ENCODE measurements at regions not wholly inside any gene's neighbourhood (a gene's known extent, or its start where the extent isn't known, plus 50 kb on each side); places are given as distances from the start of the nearest gene placed in this dataset.

GRCh38 chr18:78238404-78239089, 741.1 kb upstream of the SALL3 start:
- no peak overlapping the region for H3K9ac ChIP-seq (ENCODE audit: low read depth, low read length)
- no peaks in the 10 kb centered on the region for H3K36me3 ChIP-seq (ENCODE audit: insufficient read depth, low read depth, low read length)
- H3K9me3 ChIP-seq (ENCODE audit: insufficient read depth, low read depth, low read length) = no peaks in the 10 kb centered on the region
- no peak overlapping the region for H3K27ac ChIP-seq (ENCODE audit: low read length)
- peaks cover 9% of the 10 kb centered on the region; the same call in 1 of the 2 replicates for H3K4me1 ChIP-seq (ENCODE audit: insufficient read depth, low read length)
- H3K27me3 ChIP-seq (ENCODE audit: insufficient read depth, low read length) = no peaks in the 10 kb centered on the region; the same call in 1 of the 2 replicates
- H3K4me3 ChIP-seq (ENCODE audit: low read length) = no peak overlapping the region

- H3K36me3 ChIP-seq (ENCODE audit: insufficient read depth, low read depth, low read length) = no peaks in the 10 kb centered on the region
- no peak overlapping the region for H3K27ac ChIP-seq (ENCODE audit: low read length)
- H3K27me3 ChIP-seq (ENCODE audit: insufficient read depth, low read length) = no peaks in the 10 kb centered on the region; the same call in 1 of the 2 replicates
- H3K4me3 ChIP-seq (ENCODE audit: low read length) = no peak overlapping the region
- H3K9ac ChIP-seq (ENCODE audit: low read depth, low read length) = no peak overlapping the region
- no peaks in the 10 kb centered on the region for H3K9me3 ChIP-seq (ENCODE audit: insufficient read depth, low read depth, low read length)
- H3K4me1 ChIP-seq (ENCODE audit: insufficient read depth, low read length) = peaks cover 9% of the 10 kb centered on the region; the same call in 1 of the 2 replicates
These were observed 740.5 kb upstream of the SALL3 start for GRCh38 chr18:78239090-78239457.

- H3K9me3 ChIP-seq (ENCODE audit: insufficient read depth, low read depth, low read length) = no peaks in the 10 kb centered on the region
- H3K36me3 ChIP-seq (ENCODE audit: insufficient read depth, low read depth, low read length) = no peaks in the 10 kb centered on the region
- no peaks in the 10 kb centered on the region; the same call in 1 of the 2 replicates for H3K27me3 ChIP-seq (ENCODE audit: insufficient read depth, low read length)
- no peak overlapping the region for H3K27ac ChIP-seq (ENCODE audit: low read length)
- no peak overlapping the region for H3K4me3 ChIP-seq (ENCODE audit: low read length)
- no peak overlapping the region for H3K9ac ChIP-seq (ENCODE audit: low read depth, low read length)
- peaks cover 9% of the 10 kb centered on the region; the same call in 1 of the 2 replicates for H3K4me1 ChIP-seq (ENCODE audit: insufficient read depth, low read length)
These were observed 739.5 kb upstream of the SALL3 start for GRCh38 chr18:78240101-78240500.

GRCh38 chr18:78240627-78241252, 738.9 kb upstream of the SALL3 start:
- Histone ChIP-seq H3K27ac (ENCODE audit: low read length) (no peak overlapping the region), H3K27me3 (ENCODE audit: insufficient read depth, low read length) (no peaks in the 10 kb centered on the region; the same call in 1 of the 2 replicates), H3K9me3 (ENCODE audit: insufficient read depth, low read depth, low read length) (no peaks in the 10 kb centered on the region), H3K4me3 (ENCODE audit: low read length) (no peak overlapping the region), H3K36me3 (ENCODE audit: insufficient read depth, low read depth, low read length) (no peaks in the 10 kb centered on the region), H3K9ac (ENCODE audit: low read depth, low read length) (no peak overlapping the region), H3K4me1 (ENCODE audit: insufficient read depth, low read length) (peaks cover 9% of the 10 kb centered on the region; the same call in 1 of the 2 replicates)

DNA sequence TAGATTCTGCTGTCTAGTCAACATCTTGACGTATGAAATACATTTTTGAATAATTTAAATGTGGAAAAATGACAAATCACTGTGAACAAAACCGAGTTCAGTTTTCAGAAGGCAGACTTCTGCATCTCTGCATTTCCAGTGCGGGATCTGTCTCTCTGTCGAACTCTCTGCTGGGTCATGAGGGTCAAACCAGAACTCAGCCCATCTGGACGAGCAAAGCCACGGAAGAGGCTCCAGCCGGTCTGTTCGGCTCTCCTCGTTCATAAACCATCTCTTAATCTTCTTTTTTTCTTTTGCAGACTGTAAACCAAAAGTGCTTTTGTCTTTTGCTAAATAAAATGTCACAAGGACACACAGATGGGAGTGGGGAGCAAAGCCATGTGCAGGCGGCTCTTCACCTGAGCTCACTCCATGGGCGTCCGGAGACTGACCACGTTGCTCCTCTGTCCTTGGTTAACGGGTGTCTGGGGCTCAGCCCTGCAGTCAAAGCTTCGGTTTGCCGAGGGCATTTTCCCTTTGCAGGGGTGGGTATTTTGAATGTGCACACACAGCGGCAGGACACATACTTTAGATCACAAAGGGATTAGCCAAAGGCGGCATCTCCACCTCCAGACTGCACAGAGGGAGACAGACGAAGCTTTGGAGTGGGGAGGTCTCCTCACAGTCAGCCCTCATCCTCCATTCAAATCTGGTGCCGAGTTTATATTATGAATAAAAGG, 737.9 kb upstream of the SALL3 start:
- H3K27me3 ChIP-seq (ENCODE audit: insufficient read depth, low read length) = no peaks in the 10 kb centered on the region; the same call in 1 of the 2 replicates
- no peak overlapping the region for H3K4me3 ChIP-seq (ENCODE audit: low read length)
- no peak overlapping the region for H3K27ac ChIP-seq (ENCODE audit: low read length)
- H3K9me3 ChIP-seq (ENCODE audit: insufficient read depth, low read depth, low read length) = no peaks in the 10 kb centered on the region
- no peaks in the 10 kb centered on the region for H3K36me3 ChIP-seq (ENCODE audit: insufficient read depth, low read depth, low read length)
- H3K9ac ChIP-seq (ENCODE audit: low read depth, low read length) = no peak overlapping the region
- H3K4me1 ChIP-seq (ENCODE audit: insufficient read depth, low read length) = peaks cover 9% of the 10 kb centered on the region; the same call in 1 of the 2 replicates

DNA sequence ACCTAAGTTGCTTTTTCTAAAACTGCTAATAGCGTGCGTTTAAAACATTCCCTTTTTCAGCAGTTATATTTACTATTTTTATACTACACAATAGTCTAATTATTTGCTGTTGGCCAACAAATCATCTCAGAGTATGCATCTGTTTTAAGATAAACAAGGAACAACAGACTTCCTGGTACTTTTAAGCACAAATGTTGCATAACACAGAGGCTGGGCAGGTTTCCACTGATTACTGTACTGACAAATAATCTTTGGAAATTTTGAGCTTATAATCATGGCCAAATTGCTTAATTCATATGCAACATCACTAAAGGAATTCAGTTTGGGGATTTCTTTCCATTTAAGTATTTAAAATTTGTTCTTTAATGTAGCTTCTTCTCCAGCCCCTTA, 737.4 kb upstream of the SALL3 start:
- no peaks in the 10 kb centered on the region; the same call in 1 of the 2 replicates for H3K27me3 ChIP-seq (ENCODE audit: insufficient read depth, low read length)
- H3K27ac ChIP-seq (ENCODE audit: low read length) = no peak overlapping the region
- no peak overlapping the region for H3K4me3 ChIP-seq (ENCODE audit: low read length)
- H3K9me3 ChIP-seq (ENCODE audit: insufficient read depth, low read depth, low read length) = no peaks in the 10 kb centered on the region
- no peak overlapping the region for H3K9ac ChIP-seq (ENCODE audit: low read depth, low read length)
- no peaks in the 10 kb centered on the region for H3K36me3 ChIP-seq (ENCODE audit: insufficient read depth, low read depth, low read length)
- H3K4me1 ChIP-seq (ENCODE audit: insufficient read depth, low read length) = peaks cover 9% of the 10 kb centered on the region; the same call in 1 of the 2 replicates

- Histone ChIP-seq H3K9me3 (ENCODE audit: insufficient read depth, low read depth, low read length) (no peaks in the 10 kb centered on the region), H3K27ac (ENCODE audit: low read length) (no peak overlapping the region), H3K4me3 (ENCODE audit: low read length) (no peak overlapping the region), H3K9ac (ENCODE audit: low read depth, low read length) (no peak overlapping the region), H3K36me3 (ENCODE audit: insufficient read depth, low read depth, low read length) (no peaks in the 10 kb centered on the region), H3K27me3 (ENCODE audit: insufficient read depth, low read length) (no peaks in the 10 kb centered on the region; the same call in 1 of the 2 replicates), H3K4me1 (ENCODE audit: insufficient read depth, low read length) (peaks cover 9% of the 10 kb centered on the region; the same call in 1 of the 2 replicates)
These were observed 736.8 kb upstream of the SALL3 start for GRCh38 chr18:78242806-78243205.

DNA sequence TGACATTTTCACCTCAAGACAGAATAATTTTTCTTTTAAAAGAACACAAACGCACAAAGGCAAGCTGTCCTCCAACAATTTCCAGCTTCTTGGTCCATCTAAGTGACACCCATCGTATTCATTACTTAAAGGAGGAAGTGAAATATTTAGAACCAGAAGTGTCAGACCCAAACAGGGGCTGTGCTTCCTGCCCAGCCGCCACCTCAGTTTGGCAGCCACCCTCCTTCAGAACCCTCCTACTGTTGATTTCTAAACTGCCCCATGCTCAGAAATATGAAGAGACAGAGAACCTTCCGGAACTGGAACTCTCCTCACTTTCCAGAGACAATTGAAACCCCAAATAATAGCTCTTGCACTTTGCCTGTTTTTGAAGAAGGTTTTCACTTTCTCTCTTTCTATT, 734.8 kb upstream of the SALL3 start:
- H3K4me3 ChIP-seq (ENCODE audit: low read length) = no peak overlapping the region
- no peak overlapping the region for H3K9ac ChIP-seq (ENCODE audit: low read depth, low read length)
- no peak overlapping the region for H3K27ac ChIP-seq (ENCODE audit: low read length)
- H3K4me1 ChIP-seq (ENCODE audit: insufficient read depth, low read length) = peaks cover 9% of the 10 kb centered on the region; the same call in 1 of the 2 replicates
- H3K27me3 ChIP-seq (ENCODE audit: insufficient read depth, low read length) = no peaks in the 10 kb centered on the region; the same call in 1 of the 2 replicates
- H3K9me3 ChIP-seq (ENCODE audit: insufficient read depth, low read depth, low read length) = no peaks in the 10 kb centered on the region
- no peaks in the 10 kb centered on the region for H3K36me3 ChIP-seq (ENCODE audit: insufficient read depth, low read depth, low read length)

GRCh38 chr18:78245451-78245850, 734.2 kb upstream of the SALL3 start:
- Histone ChIP-seq H3K9me3 (ENCODE audit: insufficient read depth, low read depth, low read length) (no peaks in the 10 kb centered on the region), H3K9ac (ENCODE audit: low read depth, low read length) (no peak overlapping the region), H3K36me3 (ENCODE audit: insufficient read depth, low read depth, low read length) (no peaks in the 10 kb centered on the region), H3K4me3 (ENCODE audit: low read length) (no peak overlapping the region), H3K27me3 (ENCODE audit: insufficient read depth, low read length) (no peaks in the 10 kb centered on the region; the same call in 1 of the 2 replicates), H3K4me1 (ENCODE audit: insufficient read depth, low read length) (peaks cover 9% of the 10 kb centered on the region; the same call in 1 of the 2 replicates), H3K27ac (ENCODE audit: low read length) (no peak overlapping the region)

DNA sequence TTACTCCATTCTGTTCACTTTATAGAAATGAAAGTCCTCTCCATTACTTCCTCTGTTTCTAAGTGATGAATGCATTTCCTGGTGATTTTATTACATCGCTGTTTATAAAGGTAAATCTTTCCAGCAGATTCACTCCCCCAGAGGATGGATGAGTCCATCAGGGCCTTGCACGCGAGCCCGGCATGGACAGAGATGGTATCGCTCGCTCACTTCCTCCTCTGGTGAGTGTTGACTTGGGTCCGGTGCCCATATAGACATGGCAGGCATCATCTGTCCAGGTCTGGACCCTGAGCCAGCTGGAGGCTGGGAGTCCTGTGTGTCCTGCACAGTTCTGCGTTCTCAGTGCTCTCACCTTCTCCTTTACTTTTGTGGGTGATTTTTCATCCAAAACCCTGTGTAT, 733.6 kb upstream of the SALL3 start:
- H3K4me1 ChIP-seq (ENCODE audit: insufficient read depth, low read length) = peaks cover 3% of the 10 kb centered on the region; the same call in 1 of the 2 replicates
- H3K36me3 ChIP-seq (ENCODE audit: insufficient read depth, low read depth, low read length) = no peaks in the 10 kb centered on the region
- H3K27ac ChIP-seq (ENCODE audit: low read length) = no peak overlapping the region
- no peak overlapping the region for H3K9ac ChIP-seq (ENCODE audit: low read depth, low read length)
- H3K4me3 ChIP-seq (ENCODE audit: low read length) = no peak overlapping the region
- no peaks in the 10 kb centered on the region for H3K9me3 ChIP-seq (ENCODE audit: insufficient read depth, low read depth, low read length)
- no peaks in the 10 kb centered on the region; the same call in 1 of the 2 replicates for H3K27me3 ChIP-seq (ENCODE audit: insufficient read depth, low read length)

DNA sequence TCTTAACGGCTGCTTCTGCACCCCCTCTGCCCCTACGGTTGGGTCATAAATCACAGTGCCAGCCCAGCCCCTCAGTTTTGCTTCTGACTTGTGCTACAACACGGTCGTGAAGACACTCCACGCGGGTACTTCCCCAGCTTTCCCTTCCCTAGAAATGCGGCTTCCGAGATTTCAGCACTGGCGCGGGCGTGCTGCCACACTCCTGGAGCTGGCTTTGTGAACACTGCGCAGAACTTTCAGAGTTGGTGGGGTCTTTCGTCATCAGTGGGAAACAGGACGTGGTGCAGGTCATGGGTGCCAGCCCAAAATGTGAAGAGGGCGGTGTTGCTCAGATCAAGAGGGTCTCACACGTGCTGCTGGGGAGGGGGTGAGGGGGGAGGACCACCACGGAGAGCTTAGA, 733.0 kb upstream of the SALL3 start:
- H3K27ac ChIP-seq (ENCODE audit: low read length) = no peak overlapping the region
- H3K9me3 ChIP-seq (ENCODE audit: insufficient read depth, low read depth, low read length) = no peaks in the 10 kb centered on the region
- no peaks in the 10 kb centered on the region for H3K36me3 ChIP-seq (ENCODE audit: insufficient read depth, low read depth, low read length)
- H3K27me3 ChIP-seq (ENCODE audit: insufficient read depth, low read length) = no peaks in the 10 kb centered on the region
- H3K4me3 ChIP-seq (ENCODE audit: low read length) = no peak overlapping the region
- no peaks in the 10 kb centered on the region; the same call in 1 of the 2 replicates for H3K4me1 ChIP-seq (ENCODE audit: insufficient read depth, low read length)
- no peak overlapping the region for H3K9ac ChIP-seq (ENCODE audit: low read depth, low read length)
